ENCODE measurements at regions not wholly inside any gene's neighbourhood (a gene's known extent, or its start where the extent isn't known, plus 50 kb on each side); places are given as distances from the start of the nearest gene placed in this dataset.

GRCh38 chr3:124113485-124113884 is 121.6 kb upstream of the ROPN1 start:
- TF ChIP-seq POLR2A (IDR thresholded peaks at IDR 0.05) (no peak), CTCF (IDR thresholded peaks at IDR 0.05) (no peak)

Measured in Peyer's patch (tissue), 4 donors.